Body of pancreas (tissue), 4 donors: ENCODE measurements at regions not wholly inside any gene's neighbourhood (a gene's known extent, or its start where the extent isn't known, plus 50 kb on each side); places are given as distances from the start of the nearest gene placed in this dataset.

Source experiments
- ATAC-seq: fragments of 150-250 bp; one replicate; pipeline ENCODE4 v1.9.1; 2016
- DNase-seq, 4 donors: peaks; one replicate each; pipeline ENCODE4 v3.0.0-alpha.2; 2019
- H3K27ac ChIP-seq, 4 donors: fragments of 200-600 bp; sonication (generic); 1 replicate in 3 of 4; 2 replicates in 1 of 4; pipeline versions ENCODE4 v1.5.1 to v1.6.1; 2016 to 2019; ENCODE audit warnings: mild to moderate bottlenecking in 1 of 4, mixed read lengths in 1 of 4, moderate library complexity in 1 of 4
- H3K27me3 ChIP-seq, 2 donors: fragments of 200-600 bp; sonication (generic); one replicate each; pipeline ENCODE4 v1.6.0; 2016; ENCODE audit warnings: mild to moderate bottlenecking in 1 of 2
- H3K36me3 ChIP-seq, 2 donors: fragments of 200-600 bp; sonication (generic); replicated peaks in 1 of 2; 2 replicates each; pipeline ENCODE4 v1.5.1; 2016; ENCODE audit warnings: low read depth in 2 of 2; ENCODE audit not compliant: insufficient read depth in 1 of 2
- H3K4me1 ChIP-seq: fragments of 200-600 bp; sonication (generic); one replicate; pipeline ENCODE4 v1.6.0; 2016
- H3K4me3 ChIP-seq, 2 donors: fragments of 200-600 bp; sonication (generic); 1 replicate in 1 of 2; 2 replicates in 1 of 2; pipeline ENCODE4 v1.5.1; 2016 to 2019
- H3K9me3 ChIP-seq, 3 donors: fragments of 200-600 bp; sonication (generic); 1 replicate in 2 of 3; 2 replicates in 1 of 3; pipeline ENCODE4 v1.5.1; 2016
- POLR2A ChIP-seq, 3 donors: fragments of 450-650 bp; IDR thresholded peaks; one replicate each; pipeline ENCODE4 v1.6.1; 2016; ENCODE audit warnings: antibody characterized with exemption in 3 of 3, mild to moderate bottlenecking in 2 of 3
- WGBS, 2 donors: methylation state at CpG; one replicate each; pipeline ENCODE4 v1.1.5; 2017; 5-methylcytosine and 5-hydroxymethylcytosine counted together
- intact Hi-C: fragments of 100-400 bp; cut with DNase I; formaldehyde crosslinking; loops from one replicate; pipeline ENCODE4 v1.15.1; 2023
- TF ChIP-seq, protein P1 (sequence below), 7 experiments: fragments of 450-650 bp in 4 of 7; fragments of 200-600 bp in 3 of 7; sonication (generic) in 3 of 7; IDR thresholded peaks; one replicate each; pipeline ENCODE4 v1.5.1; 2016 to 2019; ENCODE audit warnings: antibody characterized with exemption in 7 of 7

DNA sequence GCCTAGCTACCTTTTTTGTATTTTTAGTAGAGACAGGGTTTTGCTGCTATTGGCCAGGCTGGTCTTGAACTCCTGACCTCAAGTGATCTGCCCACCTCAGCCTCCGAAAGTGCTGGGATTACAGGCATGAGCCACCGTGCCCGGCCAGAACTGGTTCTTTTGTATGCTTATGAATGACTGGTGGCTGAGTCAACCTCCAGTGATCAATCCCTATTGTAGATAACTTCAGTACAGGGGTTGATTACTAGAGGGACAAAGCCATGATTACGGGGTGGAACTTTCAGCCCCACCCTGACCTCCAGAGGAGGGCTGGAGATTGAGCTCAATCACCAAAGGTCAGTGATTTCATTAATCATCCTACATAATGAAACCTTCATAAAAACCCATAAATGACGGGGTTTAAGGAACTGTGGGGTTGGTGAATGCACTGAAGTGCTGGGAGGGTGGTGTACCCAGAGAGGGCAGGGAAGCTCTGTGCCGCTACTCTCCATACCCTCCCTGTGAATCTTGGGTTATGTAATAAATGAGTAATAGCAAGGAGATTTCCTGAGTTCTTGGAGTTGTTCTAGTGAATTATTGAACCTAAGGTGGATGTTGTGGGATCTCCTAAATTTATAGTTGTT lies 281.8 kb upstream of the CXCR4 start:
- 45 to 68% methylated on average over 6 of the region's 6 CpGs for WGBS, 2 donors
- no peak overlapping the region for H3K27ac ChIP-seq
- H3K4me1 ChIP-seq = no peaks in the 10 kb centered on the region
- intact Hi-C loops = no loop called here
- H3K9me3 ChIP-seq = no peaks in the 10 kb centered on the region
- H3K4me3 ChIP-seq = no peak overlapping the region
- H3K36me3 ChIP-seq = no peaks in the 10 kb centered on the region
- no peaks in the 10 kb centered on the region for H3K27me3 ChIP-seq
- TF ChIP-seq, protein P1, sequence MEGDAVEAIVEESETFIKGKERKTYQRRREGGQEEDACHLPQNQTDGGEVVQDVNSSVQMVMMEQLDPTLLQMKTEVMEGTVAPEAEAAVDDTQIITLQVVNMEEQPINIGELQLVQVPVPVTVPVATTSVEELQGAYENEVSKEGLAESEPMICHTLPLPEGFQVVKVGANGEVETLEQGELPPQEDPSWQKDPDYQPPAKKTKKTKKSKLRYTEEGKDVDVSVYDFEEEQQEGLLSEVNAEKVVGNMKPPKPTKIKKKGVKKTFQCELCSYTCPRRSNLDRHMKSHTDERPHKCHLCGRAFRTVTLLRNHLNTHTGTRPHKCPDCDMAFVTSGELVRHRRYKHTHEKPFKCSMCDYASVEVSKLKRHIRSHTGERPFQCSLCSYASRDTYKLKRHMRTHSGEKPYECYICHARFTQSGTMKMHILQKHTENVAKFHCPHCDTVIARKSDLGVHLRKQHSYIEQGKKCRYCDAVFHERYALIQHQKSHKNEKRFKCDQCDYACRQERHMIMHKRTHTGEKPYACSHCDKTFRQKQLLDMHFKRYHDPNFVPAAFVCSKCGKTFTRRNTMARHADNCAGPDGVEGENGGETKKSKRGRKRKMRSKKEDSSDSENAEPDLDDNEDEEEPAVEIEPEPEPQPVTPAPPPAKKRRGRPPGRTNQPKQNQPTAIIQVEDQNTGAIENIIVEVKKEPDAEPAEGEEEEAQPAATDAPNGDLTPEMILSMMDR (IDR thresholded peaks at IDR 0.05) = no peak
- ATAC-seq = no peak
- DNase-seq = no peak

DNA sequence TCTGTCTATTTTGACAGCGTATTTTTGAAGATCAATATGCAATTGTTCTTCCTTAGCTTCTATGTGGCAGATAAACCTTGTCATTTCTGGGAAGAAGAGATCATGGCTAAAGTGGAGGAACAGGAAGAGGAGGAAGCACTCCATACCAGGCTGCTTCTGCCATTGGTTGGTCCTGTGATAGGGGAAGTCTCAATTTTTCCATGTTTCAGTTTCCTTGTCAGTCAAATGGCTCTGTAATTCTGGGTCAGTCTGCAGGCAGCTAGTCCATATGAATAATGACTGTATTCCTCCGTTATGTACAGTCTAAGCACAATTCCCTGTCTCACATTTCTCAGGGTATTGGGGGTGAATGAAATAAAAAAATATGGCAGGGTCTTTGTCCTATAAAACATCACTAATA lies 277.6 kb upstream of the CXCR4 start:
- intact Hi-C loops = no loop called here
- no peak for ATAC-seq
- no peaks in the 10 kb centered on the region for H3K4me1 ChIP-seq
- no peak for DNase-seq
- no peak overlapping the region for H3K4me3 ChIP-seq
- H3K27me3 ChIP-seq = no peaks in the 10 kb centered on the region
- no peak overlapping the region for H3K27ac ChIP-seq
- H3K36me3 ChIP-seq = no peaks in the 10 kb centered on the region
- WGBS, 2 donors = 86 to 87% methylated on average over 2 of the region's 2 CpGs
- no peaks in the 10 kb centered on the region for H3K9me3 ChIP-seq
- TF ChIP-seq POLR2A (IDR thresholded peaks at IDR 0.05) = no peak
- TF ChIP-seq, protein P1 (IDR thresholded peaks at IDR 0.05) = no peak

DNA sequence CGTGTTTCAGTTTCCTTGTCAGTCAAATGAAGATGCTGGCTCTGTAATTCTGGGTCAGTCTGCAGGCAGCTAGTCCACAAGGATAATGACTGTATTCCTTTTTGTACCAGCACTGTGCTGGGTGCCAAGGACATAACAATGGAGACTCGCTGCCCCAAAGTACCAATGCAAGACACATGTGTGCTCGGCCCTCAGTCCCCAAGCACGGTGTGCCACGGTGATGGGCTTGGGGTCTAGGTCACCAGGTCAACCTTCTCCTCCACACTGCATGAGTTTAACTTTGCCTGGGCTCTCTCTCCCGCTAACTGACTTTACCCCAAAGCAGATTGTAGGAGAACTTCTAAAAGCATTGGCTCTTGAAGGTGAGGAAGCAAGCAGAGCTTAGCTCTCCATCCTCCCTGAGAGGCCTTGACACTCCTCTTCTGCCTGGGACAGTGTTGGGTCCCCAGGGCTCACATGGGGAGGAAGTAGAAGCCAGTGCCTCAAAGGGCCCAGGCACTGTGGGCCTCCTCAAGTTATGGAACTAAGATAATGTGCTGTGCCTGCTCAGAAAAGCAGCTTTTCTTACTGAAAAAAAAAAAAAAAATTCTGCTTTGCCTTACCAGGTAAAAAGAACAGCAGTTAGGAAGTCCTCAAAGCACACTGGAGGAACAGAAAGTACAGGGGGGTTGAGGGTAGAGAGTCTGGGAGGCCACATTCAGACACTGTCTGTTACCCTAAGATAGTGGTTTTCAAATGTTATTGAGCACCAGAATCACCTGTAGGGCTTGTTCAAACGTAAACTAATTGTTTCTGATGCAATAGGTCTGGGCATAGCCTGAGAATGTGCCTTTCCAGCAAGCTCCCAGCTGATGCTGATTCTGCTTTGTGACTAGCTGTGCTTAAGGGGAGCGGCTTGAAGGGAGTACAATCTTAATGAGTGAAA lies 276.4 kb upstream of the CXCR4 start:
- Histone ChIP-seq H3K27me3 (no peaks in the 10 kb centered on the region), H3K36me3 (no peaks in the 10 kb centered on the region), H3K4me3 (no peak overlapping the region), H3K4me1 (no peaks in the 10 kb centered on the region), H3K27ac (no peak overlapping the region), H3K9me3 (no peaks in the 10 kb centered on the region)
- TF ChIP-seq POLR2A (IDR thresholded peaks at IDR 0.05) = no peak
- TF ChIP-seq, protein P1 (IDR thresholded peaks at IDR 0.05) = no peak
- DNase-seq = no peak
- intact Hi-C loops = no loop called here
- no peak for ATAC-seq
- WGBS, 2 donors = 68 to 74% methylated on average over 7 to 8 of the region's 8 CpGs

DNA sequence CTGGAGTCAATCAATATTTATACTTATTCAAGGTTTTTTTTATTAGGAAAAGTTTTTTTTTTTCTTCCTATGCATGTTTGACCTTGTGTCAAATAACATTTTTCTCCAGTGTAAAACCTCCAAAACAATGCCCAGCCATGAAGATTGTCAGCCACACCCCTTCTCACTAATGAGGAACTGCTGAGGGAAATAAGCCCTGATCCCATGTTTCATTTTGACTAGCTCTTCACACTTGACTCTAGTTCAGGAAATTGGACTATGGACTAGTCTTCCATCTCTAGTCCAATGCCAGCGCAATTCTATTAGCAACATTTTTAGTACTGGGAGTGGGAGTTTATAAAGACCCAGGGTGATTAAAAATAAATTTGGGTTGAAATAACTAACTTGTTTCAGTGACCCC lies 275.6 kb upstream of the CXCR4 start:
- no peak for DNase-seq
- intact Hi-C loops = no loop called here
- Histone ChIP-seq H3K27me3 (no peaks in the 10 kb centered on the region), H3K4me3 (no peak overlapping the region), H3K27ac (no peak overlapping the region), H3K36me3 (no peaks in the 10 kb centered on the region), H3K9me3 (no peaks in the 10 kb centered on the region), H3K4me1 (no peaks in the 10 kb centered on the region)
- no peak for ATAC-seq
- TF ChIP-seq, protein P1 (IDR thresholded peaks at IDR 0.05) = no peak
- no peak for TF ChIP-seq POLR2A (IDR thresholded peaks at IDR 0.05)
- 77 to 100% methylated on average over 1 of the region's 1 CpG for WGBS, 2 donors
